ENCODE measurements at regions not wholly inside any gene's neighbourhood (a gene's known extent, or its start where the extent isn't known, plus 50 kb on each side); places are given as distances from the start of the nearest gene placed in this dataset.

GRCh38 chr22:33116841-33117547 is 58.8 kb upstream of the SYN3 start:
- Mint-ChIP-seq H3K9me3 (ENCODE audit: unreplicated experiment) (peaks cover 3% of the 10 kb centered on the region), H3K27me3 (ENCODE audit: unreplicated experiment) (peaks cover under 1% of the 10 kb centered on the region), H3K27ac (ENCODE audit: unreplicated experiment) (peak overlapping the region; percentile 24), H3K4me3 (ENCODE audit: unreplicated experiment) (peak overlapping the region; percentile 13), H3K4me1 (ENCODE audit: low read depth, unreplicated experiment) (peaks cover 19% of the 10 kb centered on the region), H3K36me3 (ENCODE audit: unreplicated experiment) (no peaks in the 10 kb centered on the region)
- no peak for TF ChIP-seq CTCF (IDR thresholded peaks at IDR 0.05; ENCODE audit: partially characterized antibody, unreplicated experiment)
- no peak for DNase-seq

GRCh38 chr22:33114565-33114964 is 56.4 kb upstream of the SYN3 start:
- no peak for TF ChIP-seq CTCF (IDR thresholded peaks at IDR 0.05; ENCODE audit: partially characterized antibody, unreplicated experiment)
- peaks cover 9% of the 10 kb centered on the region for H3K9me3 Mint-ChIP-seq (ENCODE audit: unreplicated experiment)
- no peak for DNase-seq
- H3K4me3 Mint-ChIP-seq (ENCODE audit: unreplicated experiment): no peak overlapping the region
- H3K36me3 Mint-ChIP-seq (ENCODE audit: unreplicated experiment): no peaks in the 10 kb centered on the region
- H3K27me3 Mint-ChIP-seq (ENCODE audit: unreplicated experiment): peaks cover 1% of the 10 kb centered on the region
- H3K27ac Mint-ChIP-seq (ENCODE audit: unreplicated experiment): no peak overlapping the region
- peaks cover 39% of the 10 kb centered on the region for H3K4me1 Mint-ChIP-seq (ENCODE audit: low read depth, unreplicated experiment)

- peak overlapping the region; percentile 59 for H3K4me3 Mint-ChIP-seq (ENCODE audit: unreplicated experiment)
- H3K36me3 Mint-ChIP-seq (ENCODE audit: unreplicated experiment): no peaks in the 10 kb centered on the region
- H3K27ac Mint-ChIP-seq (ENCODE audit: unreplicated experiment): peak overlapping the region; percentile 80
- TF ChIP-seq CTCF (IDR thresholded peaks at IDR 0.05; ENCODE audit: partially characterized antibody, unreplicated experiment): no peak
- H3K9me3 Mint-ChIP-seq (ENCODE audit: unreplicated experiment): peaks cover 11% of the 10 kb centered on the region
- peaks cover 38% of the 10 kb centered on the region for H3K4me1 Mint-ChIP-seq (ENCODE audit: low read depth, unreplicated experiment)
- peak; percentile 25 for DNase-seq
- H3K27me3 Mint-ChIP-seq (ENCODE audit: unreplicated experiment): peaks cover 1% of the 10 kb centered on the region
Observed at GRCh38 chr22:33112580-33112979, 54.4 kb upstream of the SYN3 start.

GRCh38 chr22:33111491-33111890 is 53.3 kb upstream of the SYN3 start:
- Mint-ChIP-seq H3K4me3 (ENCODE audit: unreplicated experiment) (peak overlapping the region; percentile 63), H3K9me3 (ENCODE audit: unreplicated experiment) (peaks cover 11% of the 10 kb centered on the region), H3K4me1 (ENCODE audit: low read depth, unreplicated experiment) (peaks cover 38% of the 10 kb centered on the region), H3K27ac (ENCODE audit: unreplicated experiment) (peak overlapping the region; percentile 80), H3K27me3 (ENCODE audit: unreplicated experiment) (peaks cover 3% of the 10 kb centered on the region), H3K36me3 (ENCODE audit: unreplicated experiment) (no peaks in the 10 kb centered on the region)
- no peak for TF ChIP-seq CTCF (IDR thresholded peaks at IDR 0.05; ENCODE audit: partially characterized antibody, unreplicated experiment)
- no peak for DNase-seq

GRCh38 chr22:33110562-33111163 is 52.5 kb upstream of the SYN3 start:
- no peaks in the 10 kb centered on the region for H3K36me3 Mint-ChIP-seq (ENCODE audit: unreplicated experiment)
- H3K27ac Mint-ChIP-seq (ENCODE audit: unreplicated experiment): peak overlapping the region; percentile 80
- DNase-seq: no peak
- peaks cover 3% of the 10 kb centered on the region for H3K27me3 Mint-ChIP-seq (ENCODE audit: unreplicated experiment)
- TF ChIP-seq CTCF (IDR thresholded peaks at IDR 0.05; ENCODE audit: partially characterized antibody, unreplicated experiment): no peak
- peak overlapping the region; percentile 61 for H3K4me3 Mint-ChIP-seq (ENCODE audit: unreplicated experiment)
- H3K4me1 Mint-ChIP-seq (ENCODE audit: low read depth, unreplicated experiment): peaks cover 38% of the 10 kb centered on the region
- peaks cover 11% of the 10 kb centered on the region for H3K9me3 Mint-ChIP-seq (ENCODE audit: unreplicated experiment)

Measured in glutamatergic neuron (in vitro differentiated cells).